ENCODE measurements at regions not wholly inside any gene's neighbourhood (a gene's known extent, or its start where the extent isn't known, plus 50 kb on each side); places are given as distances from the start of the nearest gene placed in this dataset.
A peak's percentile ranks its signal among the peaks of the same experiment; 100 is the strongest.

DNA sequence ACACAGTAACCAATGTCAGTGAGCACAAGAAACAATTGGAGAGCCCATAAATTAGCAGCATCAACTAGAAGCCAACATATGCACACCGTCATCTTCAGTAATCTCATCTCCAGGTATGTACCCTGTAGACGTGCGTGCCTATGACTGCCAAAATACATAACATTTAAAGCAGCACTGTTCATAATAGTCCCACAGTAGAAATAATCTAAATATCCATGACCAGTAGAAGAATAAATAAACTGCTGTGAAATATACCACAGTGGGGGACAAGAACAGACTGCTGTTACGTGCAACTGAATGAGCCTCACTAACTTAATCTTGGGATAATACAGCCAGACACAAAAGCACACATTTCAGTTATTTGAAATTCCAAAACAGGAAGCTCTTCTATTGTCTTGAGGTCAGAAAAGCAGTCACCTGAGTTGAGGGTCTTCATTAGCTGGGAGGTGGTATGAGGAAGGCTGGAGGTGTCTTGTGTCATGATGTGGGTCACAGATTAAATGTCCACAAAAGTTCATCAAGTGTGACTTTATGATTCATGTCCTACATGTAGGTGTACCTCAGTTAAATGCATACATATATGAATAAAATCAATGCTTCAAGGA lies 454.2 kb upstream of the AKR1E2 start:
- no peak overlapping the region for H3K4me3 Mint-ChIP-seq (ENCODE audit: unreplicated experiment)
- TF ChIP-seq, protein P1, sequence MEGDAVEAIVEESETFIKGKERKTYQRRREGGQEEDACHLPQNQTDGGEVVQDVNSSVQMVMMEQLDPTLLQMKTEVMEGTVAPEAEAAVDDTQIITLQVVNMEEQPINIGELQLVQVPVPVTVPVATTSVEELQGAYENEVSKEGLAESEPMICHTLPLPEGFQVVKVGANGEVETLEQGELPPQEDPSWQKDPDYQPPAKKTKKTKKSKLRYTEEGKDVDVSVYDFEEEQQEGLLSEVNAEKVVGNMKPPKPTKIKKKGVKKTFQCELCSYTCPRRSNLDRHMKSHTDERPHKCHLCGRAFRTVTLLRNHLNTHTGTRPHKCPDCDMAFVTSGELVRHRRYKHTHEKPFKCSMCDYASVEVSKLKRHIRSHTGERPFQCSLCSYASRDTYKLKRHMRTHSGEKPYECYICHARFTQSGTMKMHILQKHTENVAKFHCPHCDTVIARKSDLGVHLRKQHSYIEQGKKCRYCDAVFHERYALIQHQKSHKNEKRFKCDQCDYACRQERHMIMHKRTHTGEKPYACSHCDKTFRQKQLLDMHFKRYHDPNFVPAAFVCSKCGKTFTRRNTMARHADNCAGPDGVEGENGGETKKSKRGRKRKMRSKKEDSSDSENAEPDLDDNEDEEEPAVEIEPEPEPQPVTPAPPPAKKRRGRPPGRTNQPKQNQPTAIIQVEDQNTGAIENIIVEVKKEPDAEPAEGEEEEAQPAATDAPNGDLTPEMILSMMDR (IDR thresholded peaks at IDR 0.05; ENCODE audit: insufficient read depth, low read depth, low read length): no peak
- no peak for TF ChIP-seq EZH2 (IDR thresholded peaks at IDR 0.05; ENCODE audit: insufficient read depth, low read length)
- no peaks in the 10 kb centered on the region for H3K36me3 Mint-ChIP-seq (ENCODE audit: low read depth, unreplicated experiment)
- Histone ChIP-seq H3K79me2 (ENCODE audit: insufficient read depth, low read length) (no peaks in the 10 kb centered on the region), H4K20me1 (ENCODE audit: insufficient read depth, low read length) (no peaks in the 10 kb centered on the region), H3K4me1 (ENCODE audit: insufficient read depth, low read length) (peaks cover 5% of the 10 kb centered on the region), H3K36me3 (ENCODE audit: insufficient read depth, low read length) (no peaks in the 10 kb centered on the region), H3K9me3 (ENCODE audit: insufficient read depth, low read depth, low read length) (no peaks in the 10 kb centered on the region), H3K27me3 (ENCODE audit: insufficient read depth, low read length) (no peaks in the 10 kb centered on the region), H3K4me2 (ENCODE audit: low read length) (no peak overlapping the region), H3K9ac (ENCODE audit: low read length) (peak overlapping the region; percentile 32), H3K27ac (ENCODE audit: low read depth, low read length) (peak overlapping the region; percentile 44), H2AFZ (ENCODE audit: low read depth, low read length) (no peak overlapping the region), H3K4me3 (ENCODE audit: insufficient read depth, low read depth, low read length) (no peak overlapping the region)
- FAIRE-seq (no peak), DNase-seq (ENCODE audit: low read depth) (peak; percentile 20)
- H3K27ac Mint-ChIP-seq (ENCODE audit: unreplicated experiment): no peak overlapping the region
- H3K27me3 Mint-ChIP-seq (ENCODE audit: low read depth, unreplicated experiment): no peaks in the 10 kb centered on the region
- peaks cover 8% of the 10 kb centered on the region for H3K4me1 Mint-ChIP-seq (ENCODE audit: low read depth, unreplicated experiment)
- no peaks in the 10 kb centered on the region for H3K9me3 Mint-ChIP-seq (ENCODE audit: unreplicated experiment)

DNA sequence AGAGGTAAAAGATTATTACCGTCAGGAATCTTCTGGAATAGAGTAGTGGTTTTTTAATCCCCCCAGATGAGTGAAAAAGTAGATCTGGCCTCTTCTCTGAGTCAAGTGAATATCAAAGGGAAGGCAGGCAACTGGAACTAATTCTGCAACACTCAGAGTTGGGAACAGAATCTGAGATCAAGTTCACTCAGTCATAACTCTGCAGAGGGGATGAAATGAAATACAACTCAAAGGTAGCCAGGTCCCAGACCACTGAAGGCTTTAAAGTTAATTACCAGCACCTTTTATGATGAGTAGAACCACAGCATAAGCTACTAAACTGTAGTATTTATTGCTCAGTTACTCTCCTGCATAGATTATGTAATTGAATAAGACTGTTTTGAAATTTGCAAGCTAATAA lies 455.6 kb upstream of the AKR1E2 start:
- no peaks in the 10 kb centered on the region for H3K79me2 ChIP-seq (ENCODE audit: insufficient read depth, low read length)
- no peaks in the 10 kb centered on the region for H3K27me3 Mint-ChIP-seq (ENCODE audit: low read depth, unreplicated experiment)
- DNase-seq (ENCODE audit: low read depth) (peak; percentile 40), FAIRE-seq (no peak)
- H3K27ac Mint-ChIP-seq (ENCODE audit: unreplicated experiment): no peak overlapping the region
- H3K9me3 ChIP-seq (ENCODE audit: insufficient read depth, low read depth, low read length): no peaks in the 10 kb centered on the region
- H3K4me3 Mint-ChIP-seq (ENCODE audit: unreplicated experiment): no peak overlapping the region
- H3K4me1 ChIP-seq (ENCODE audit: insufficient read depth, low read length): peaks cover 5% of the 10 kb centered on the region
- TF ChIP-seq, protein P1 (IDR thresholded peaks at IDR 0.05; ENCODE audit: insufficient read depth, low read depth, low read length): no peak
- TF ChIP-seq EZH2 (IDR thresholded peaks at IDR 0.05; ENCODE audit: insufficient read depth, low read length): no peak
- no peak overlapping the region for H3K4me3 ChIP-seq (ENCODE audit: insufficient read depth, low read depth, low read length)
- H3K36me3 Mint-ChIP-seq (ENCODE audit: low read depth, unreplicated experiment): no peaks in the 10 kb centered on the region
- H3K36me3 ChIP-seq (ENCODE audit: insufficient read depth, low read length): no peaks in the 10 kb centered on the region
- H2AFZ ChIP-seq (ENCODE audit: low read depth, low read length): no peak overlapping the region
- H3K9me3 Mint-ChIP-seq (ENCODE audit: unreplicated experiment): no peaks in the 10 kb centered on the region
- no peak overlapping the region for H3K9ac ChIP-seq (ENCODE audit: low read length)
- no peak overlapping the region for H3K27ac ChIP-seq (ENCODE audit: low read depth, low read length)
- no peaks in the 10 kb centered on the region for H3K27me3 ChIP-seq (ENCODE audit: insufficient read depth, low read length)
- no peaks in the 10 kb centered on the region for H4K20me1 ChIP-seq (ENCODE audit: insufficient read depth, low read length)
- no peak overlapping the region for H3K4me2 ChIP-seq (ENCODE audit: low read length)
- peaks cover 8% of the 10 kb centered on the region for H3K4me1 Mint-ChIP-seq (ENCODE audit: low read depth, unreplicated experiment)

DNA sequence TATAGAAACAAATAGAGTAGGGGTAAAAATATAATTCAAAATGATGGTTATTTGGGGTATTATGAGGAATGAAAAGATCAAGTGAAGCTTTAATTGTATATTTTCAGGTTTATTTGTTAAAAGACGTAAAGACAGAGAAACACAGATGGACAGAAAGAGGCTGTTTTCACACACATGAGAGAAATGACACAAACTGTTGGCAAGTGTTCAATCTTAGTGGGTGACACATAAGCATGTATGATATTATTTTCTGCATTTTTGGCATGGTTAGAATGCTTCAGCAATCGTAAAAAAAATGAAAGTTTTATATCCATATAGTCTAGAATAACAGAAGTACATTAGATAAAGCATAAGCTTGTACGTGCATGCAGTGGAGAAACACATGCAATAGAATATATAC lies 464.4 kb upstream of the AKR1E2 start:
- Mint-ChIP-seq H3K27ac (ENCODE audit: unreplicated experiment) (no peak overlapping the region), H3K4me1 (ENCODE audit: low read depth, unreplicated experiment) (no peaks in the 10 kb centered on the region), H3K36me3 (ENCODE audit: low read depth, unreplicated experiment) (no peaks in the 10 kb centered on the region), H3K27me3 (ENCODE audit: low read depth, unreplicated experiment) (no peaks in the 10 kb centered on the region), H3K4me3 (ENCODE audit: unreplicated experiment) (no peak overlapping the region), H3K9me3 (ENCODE audit: unreplicated experiment) (no peaks in the 10 kb centered on the region)
- FAIRE-seq (peak; percentile 9), DNase-seq (ENCODE audit: low read depth) (no peak)
- Histone ChIP-seq H3K27ac (ENCODE audit: low read depth, low read length) (no peak overlapping the region), H3K9me3 (ENCODE audit: insufficient read depth, low read depth, low read length) (no peaks in the 10 kb centered on the region), H3K9ac (ENCODE audit: low read length) (no peak overlapping the region), H2AFZ (ENCODE audit: low read depth, low read length) (no peak overlapping the region), H4K20me1 (ENCODE audit: insufficient read depth, low read length) (no peaks in the 10 kb centered on the region), H3K4me3 (ENCODE audit: insufficient read depth, low read depth, low read length) (no peak overlapping the region), H3K36me3 (ENCODE audit: insufficient read depth, low read length) (no peaks in the 10 kb centered on the region), H3K27me3 (ENCODE audit: insufficient read depth, low read length) (no peaks in the 10 kb centered on the region), H3K4me2 (ENCODE audit: low read length) (no peak overlapping the region), H3K79me2 (ENCODE audit: insufficient read depth, low read length) (no peaks in the 10 kb centered on the region), H3K4me1 (ENCODE audit: insufficient read depth, low read length) (no peaks in the 10 kb centered on the region)
- TF ChIP-seq, protein P1 (IDR thresholded peaks at IDR 0.05; ENCODE audit: insufficient read depth, low read depth, low read length): no peak
- no peak for TF ChIP-seq EZH2 (IDR thresholded peaks at IDR 0.05; ENCODE audit: insufficient read depth, low read length)
